ENCODE measurements at regions not wholly inside any gene's neighbourhood (a gene's known extent, or its start where the extent isn't known, plus 50 kb on each side); places are given as distances from the start of the nearest gene placed in this dataset.
A peak's percentile ranks its signal among the peaks of the same experiment; 100 is the strongest.

GRCh38 chr9:127557466-127557869 is 54.6 kb upstream of the STXBP1 start:
- Histone ChIP-seq H4K20me1 (replicated peaks; ENCODE audit: control insufficient read depth, insufficient read depth, low read length) (peaks cover 17% of the 10 kb centered on the region), H2AFZ (ENCODE audit: low read depth, low read length) (no peak overlapping the region), H3K9ac (ENCODE audit: insufficient read depth in 1 of 2, low read depth in 2 of 2, low read length in 2 of 2) (peak overlapping the region in 1 of 2 experiments; percentile 61; a peak in 1 of 4 replicates), H3K4me1 (replicated peaks in 1 of 2; ENCODE audit: control insufficient read depth in 2 of 2, insufficient read depth in 2 of 2, low read length in 2 of 2) (peaks cover 47 to 50% of the 10 kb centered on the region in 2 experiments), H3K27me3 (ENCODE audit: control insufficient read depth in 2 of 2, insufficient read depth in 2 of 2, low read length in 2 of 2) (no peaks in the 10 kb centered on the region), H3K4me3 (no peak overlapping the region), H3K9me1 (ENCODE audit: control insufficient read depth, insufficient read depth, low read length) (no peaks in the 10 kb centered on the region), H3K27ac (ENCODE audit: extremely low read depth, low read depth, low read length) (no peak overlapping the region), H3K4me2 (ENCODE audit: insufficient read depth, low read length) (no peak overlapping the region), H3K9me3 (replicated peaks; ENCODE audit: control insufficient read depth, insufficient read depth, low read depth, low read length) (no peaks in the 10 kb centered on the region), H3K36me3 (ENCODE audit: control insufficient read depth, insufficient read depth, low read length) (peaks cover 59% of the 10 kb centered on the region; the same call in 2 of the 3 replicates), H3K79me2 (ENCODE audit: control insufficient read depth, insufficient read depth, low read length) (peaks cover 89% of the 10 kb centered on the region)
- ATAC-seq (no peak), FAIRE-seq (no peak), DNase-seq (ENCODE audit: extremely low read depth in 1 of 4, low spot score in 3 of 4) (no peak)
- 49% methylated on average over 3 of the region's 5 CpGs for WGBS (ENCODE audit: insufficient coverage, low coverage, missing lambda C conversion rate)
- in situ Hi-C loops (cut with MboI) = no loop called here
- ChIA-PET POLR2A (interaction anchor here (0.7 to 1.2 kb wide), 2 partner anchors 10 to 18 kb away, joined by 3 to 4 read pairs; no protein-coding TSS in a partner anchor), CTCF (ENCODE audit: low intra/inter-chr PET ratio) (no interaction called here)
- intact Hi-C loops (cut with micrococcal nuclease) = no loop called here
- BruUV-seq (replicated peaks) = no TSS peak
- TF ChIP-seq SNIP1 (IDR thresholded peaks at IDR 0.05; ENCODE audit: low read depth) = no peak
- TF ChIP-seq POLR2G (IDR thresholded peaks at IDR 0.05; ENCODE audit: low read depth, low read length) = no peak
- TF ChIP-seq ZNF696 (CRISPR knock-in tag; conservative IDR thresholded peaks at IDR 0.05) = no peak
- no peak for TF ChIP-seq SNRNP70 (optimal IDR thresholded peaks at IDR 0.05; ENCODE audit: low read depth, low read length)
- TF ChIP-seq TAF9B (IDR thresholded peaks at IDR 0.05; ENCODE audit: partially characterized antibody) = no peak

- FAIRE-seq = no peak
- in situ Hi-C loops (cut with MboI) = no loop called here
- no peak overlapping the region for H3K4me3 ChIP-seq
- TF ChIP-seq BHLHE40 (IDR thresholded peaks at IDR 0.05; ENCODE audit: low read length) = no peak
- no peak for TF ChIP-seq TSHZ1 (CRISPR knock-in tag; IDR thresholded peaks at IDR 0.05)
- no peak for TF ChIP-seq ZZZ3 (IDR thresholded peaks at IDR 0.05)
- TF ChIP-seq ZNF274 (IDR thresholded peaks at IDR 0.05; ENCODE audit: borderline replicate concordance, low read depth, low read length) = no peak
These were observed 54.0 kb upstream of the STXBP1 start for GRCh38 chr9:127557998-127558546.

More at GRCh38 chr9:127557998-127558546, 54.0 kb upstream of the STXBP1 start:
- peaks cover 20% of the 10 kb centered on the region for H4K20me1 ChIP-seq (replicated peaks; ENCODE audit: control insufficient read depth, insufficient read depth, low read length)
- H3K36me3 ChIP-seq (ENCODE audit: control insufficient read depth, insufficient read depth, low read length) = peaks cover 65% of the 10 kb centered on the region; the same call in 2 of the 3 replicates
- no peak overlapping the region for H2AFZ ChIP-seq (ENCODE audit: low read depth, low read length)
- no peak overlapping the region for H3K27ac ChIP-seq (ENCODE audit: extremely low read depth, low read depth, low read length)
- H3K9ac ChIP-seq (ENCODE audit: insufficient read depth in 1 of 2, low read depth in 2 of 2, low read length in 2 of 2) = peak overlapping the region in 1 of 2 experiments; percentile 61; a peak in 1 of 4 replicates
- H3K9me3 ChIP-seq (replicated peaks; ENCODE audit: control insufficient read depth, insufficient read depth, low read depth, low read length) = no peaks in the 10 kb centered on the region
- H3K9me1 ChIP-seq (ENCODE audit: control insufficient read depth, insufficient read depth, low read length) = no peaks in the 10 kb centered on the region
- H3K79me2 ChIP-seq (ENCODE audit: control insufficient read depth, insufficient read depth, low read length) = peaks cover 92% of the 10 kb centered on the region
- peaks cover 53 to 54% of the 10 kb centered on the region in 2 experiments for H3K4me1 ChIP-seq (replicated peaks in 1 of 2; ENCODE audit: control insufficient read depth in 2 of 2, insufficient read depth in 2 of 2, low read length in 2 of 2)
- no TSS peak for BruUV-seq (replicated peaks)
- intact Hi-C loops (cut with micrococcal nuclease) = no loop called here
- ChIA-PET POLR2A (interaction anchor here (0.6 to 1.2 kb wide), 5 partner anchors 10 to 517 kb away, joined by 3 to 4 read pairs (median 3); no protein-coding TSS in a partner anchor), CTCF (ENCODE audit: low intra/inter-chr PET ratio) (no interaction called here)
- 78% methylated on average over 11 of the region's 11 CpGs for WGBS (ENCODE audit: insufficient coverage, low coverage, missing lambda C conversion rate)
- ATAC-seq (no peak), DNase-seq (ENCODE audit: extremely low read depth in 1 of 4, low spot score in 3 of 4) (no peak)
- H3K27me3 ChIP-seq (ENCODE audit: control insufficient read depth in 2 of 2, insufficient read depth in 2 of 2, low read length in 2 of 2) = no peaks in the 10 kb centered on the region
- no peak overlapping the region for H3K4me2 ChIP-seq (ENCODE audit: insufficient read depth, low read length)
